ENCODE measurements at regions not wholly inside any gene's neighbourhood (a gene's known extent, or its start where the extent isn't known, plus 50 kb on each side); places are given as distances from the start of the nearest gene placed in this dataset.

GRCh38 chr1:22303816-22304215 lies 147.8 kb upstream of the ZBTB40 start:
- Mint-ChIP-seq H3K9me3 (peaks cover 5 to 7% of the 10 kb centered on the region in 2 donors), H3K27ac (no peak overlapping the region), H3K36me3 (peaks cover 7 to 8% of the 10 kb centered on the region in 2 donors)
- DNase-seq (ENCODE audit: low spot score in 2 of 2) (no peak), ATAC-seq (no peak)

GRCh38 chr1:22309572-22309971 lies 142.1 kb upstream of the ZBTB40 start:
- Mint-ChIP-seq H3K9me3 (no peaks in the 10 kb centered on the region), H3K27ac (no peak overlapping the region), H3K36me3 (no peaks in the 10 kb centered on the region)
- DNase-seq (ENCODE audit: low spot score in 2 of 2) = no peak
- ATAC-seq = no peak

GRCh38 chr1:22311461-22311860 lies 140.2 kb upstream of the ZBTB40 start:
- ATAC-seq (no peak), DNase-seq (ENCODE audit: low spot score in 2 of 2) (no peak)
- Mint-ChIP-seq H3K9me3 (no peaks in the 10 kb centered on the region), H3K27ac (no peak overlapping the region), H3K36me3 (no peaks in the 10 kb centered on the region)

- no peak for ATAC-seq
- H3K9me3 Mint-ChIP-seq = no peaks in the 10 kb centered on the region
- no peak overlapping the region for H3K27ac Mint-ChIP-seq
- no peak for DNase-seq (ENCODE audit: low spot score in 2 of 2)
- H3K36me3 Mint-ChIP-seq = no peaks in the 10 kb centered on the region
Observed at GRCh38 chr1:22313321-22313720, 138.3 kb upstream of the ZBTB40 start.

- no peak for DNase-seq (ENCODE audit: low spot score in 2 of 2)
- Mint-ChIP-seq H3K36me3 (no peaks in the 10 kb centered on the region), H3K9me3 (no peaks in the 10 kb centered on the region), H3K27ac (no peak overlapping the region)
- no peak for ATAC-seq
Observed at GRCh38 chr1:22314706-22315105, 136.9 kb upstream of the ZBTB40 start.

GRCh38 chr1:22315315-22316078 lies 136.2 kb upstream of the ZBTB40 start:
- Mint-ChIP-seq H3K27ac (no peak overlapping the region), H3K36me3 (no peaks in the 10 kb centered on the region), H3K9me3 (no peaks in the 10 kb centered on the region)
- no peak for DNase-seq (ENCODE audit: low spot score in 2 of 2)
- no peak for ATAC-seq

- Mint-ChIP-seq H3K27ac (no peak overlapping the region), H3K36me3 (no peaks in the 10 kb centered on the region), H3K9me3 (no peaks in the 10 kb centered on the region)
- DNase-seq (ENCODE audit: low spot score in 2 of 2) = peak in 1 of 2 donors; percentile 41
- ATAC-seq = no peak
Observed at GRCh38 chr1:22317231-22317919, 134.3 kb upstream of the ZBTB40 start.

GRCh38 chr1:22317920-22318243 lies 133.8 kb upstream of the ZBTB40 start:
- no peak for ATAC-seq
- no peaks in the 10 kb centered on the region for H3K9me3 Mint-ChIP-seq
- H3K27ac Mint-ChIP-seq = no peak overlapping the region
- no peak for DNase-seq (ENCODE audit: low spot score in 2 of 2)
- no peaks in the 10 kb centered on the region for H3K36me3 Mint-ChIP-seq

GRCh38 chr1:22318279-22318981 lies 133.2 kb upstream of the ZBTB40 start:
- Mint-ChIP-seq H3K36me3 (no peaks in the 10 kb centered on the region), H3K9me3 (no peaks in the 10 kb centered on the region), H3K27ac (no peak overlapping the region)
- no peak for ATAC-seq
- DNase-seq (ENCODE audit: low spot score in 2 of 2) = no peak

GRCh38 chr1:22319608-22320007 lies 132.0 kb upstream of the ZBTB40 start:
- Mint-ChIP-seq H3K9me3 (no peaks in the 10 kb centered on the region), H3K27ac (peak overlapping the region in 1 of 2 donors; percentile 44), H3K36me3 (no peaks in the 10 kb centered on the region)
- ATAC-seq = no peak
- no peak for DNase-seq (ENCODE audit: low spot score in 2 of 2)

- H3K27ac Mint-ChIP-seq = no peak overlapping the region
- no peaks in the 10 kb centered on the region for H3K36me3 Mint-ChIP-seq
- DNase-seq (ENCODE audit: low spot score in 2 of 2) = no peak
- no peaks in the 10 kb centered on the region for H3K9me3 Mint-ChIP-seq
- ATAC-seq = no peak
Observed at GRCh38 chr1:22320587-22321344, 130.9 kb upstream of the ZBTB40 start.

GRCh38 chr1:22321917-22322316 lies 129.7 kb upstream of the ZBTB40 start:
- Mint-ChIP-seq H3K36me3 (no peaks in the 10 kb centered on the region), H3K27ac (no peak overlapping the region), H3K9me3 (no peaks in the 10 kb centered on the region)
- DNase-seq (ENCODE audit: low spot score in 2 of 2) (no peak), ATAC-seq (no peak)

GRCh38 chr1:22323141-22323845 lies 128.4 kb upstream of the ZBTB40 start:
- Mint-ChIP-seq H3K9me3 (no peaks in the 10 kb centered on the region), H3K27ac (no peak overlapping the region), H3K36me3 (no peaks in the 10 kb centered on the region)
- ATAC-seq (no peak), DNase-seq (ENCODE audit: low spot score in 2 of 2) (no peak)

- Mint-ChIP-seq H3K9me3 (no peaks in the 10 kb centered on the region), H3K27ac (no peak overlapping the region), H3K36me3 (no peaks in the 10 kb centered on the region)
- no peak for ATAC-seq
- DNase-seq (ENCODE audit: low spot score in 2 of 2) = no peak
Observed at GRCh38 chr1:22323846-22324504, 127.7 kb upstream of the ZBTB40 start.

- no peaks in the 10 kb centered on the region for H3K9me3 Mint-ChIP-seq
- DNase-seq (ENCODE audit: low spot score in 2 of 2) = no peak
- no peak overlapping the region for H3K27ac Mint-ChIP-seq
- H3K36me3 Mint-ChIP-seq = no peaks in the 10 kb centered on the region
- ATAC-seq = no peak
Observed at GRCh38 chr1:22325531-22326371, 125.9 kb upstream of the ZBTB40 start.

All from activated naive CD4-positive, alpha-beta T cell treated with anti-CD3 and anti-CD28 coated beads, Interleukin-2, amount 50 U/mL, for 72 hours (primary cell).